ENCODE measurements at regions not wholly inside any gene's neighbourhood (a gene's known extent, or its start where the extent isn't known, plus 50 kb on each side); places are given as distances from the start of the nearest gene placed in this dataset.

DNA sequence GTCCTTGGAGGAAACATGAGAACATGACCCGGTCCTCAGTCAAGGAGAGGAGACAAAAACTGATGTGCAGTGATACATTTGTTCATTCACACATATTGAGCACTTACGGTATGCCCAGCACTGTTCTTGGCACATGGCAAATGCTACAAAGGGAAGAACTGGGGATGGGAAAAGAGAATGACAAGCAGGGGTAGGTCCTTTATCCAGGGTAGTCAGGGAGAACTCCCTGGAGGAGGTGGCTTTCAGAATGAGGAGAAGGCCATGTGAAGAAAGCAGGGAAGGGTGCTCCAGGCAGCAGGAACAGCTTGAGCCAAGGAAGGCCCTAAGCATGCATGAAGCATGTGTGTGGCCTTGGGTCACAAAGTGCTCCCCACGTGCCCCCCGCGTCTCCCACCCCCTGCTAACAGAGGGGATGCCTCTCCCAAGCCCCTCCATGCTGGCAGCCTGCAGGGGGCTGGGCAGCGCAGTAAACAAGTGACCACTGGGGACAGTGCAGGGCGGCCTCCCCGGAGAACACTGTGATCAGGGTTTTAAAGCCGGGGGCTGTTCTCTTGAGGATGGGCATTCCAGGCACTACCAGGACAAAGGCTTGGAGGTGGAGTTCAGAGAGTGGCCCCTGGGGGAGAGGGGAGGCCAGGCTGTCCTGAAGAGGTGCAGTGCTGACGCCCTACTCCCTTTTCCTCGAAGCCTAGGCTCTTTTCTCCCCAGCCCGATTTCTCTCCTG lies 71.0 kb downstream of the PHETA1 start:
- DNase-seq (ENCODE audit: low read depth) = no peak
- TF ChIP-seq, protein P1, sequence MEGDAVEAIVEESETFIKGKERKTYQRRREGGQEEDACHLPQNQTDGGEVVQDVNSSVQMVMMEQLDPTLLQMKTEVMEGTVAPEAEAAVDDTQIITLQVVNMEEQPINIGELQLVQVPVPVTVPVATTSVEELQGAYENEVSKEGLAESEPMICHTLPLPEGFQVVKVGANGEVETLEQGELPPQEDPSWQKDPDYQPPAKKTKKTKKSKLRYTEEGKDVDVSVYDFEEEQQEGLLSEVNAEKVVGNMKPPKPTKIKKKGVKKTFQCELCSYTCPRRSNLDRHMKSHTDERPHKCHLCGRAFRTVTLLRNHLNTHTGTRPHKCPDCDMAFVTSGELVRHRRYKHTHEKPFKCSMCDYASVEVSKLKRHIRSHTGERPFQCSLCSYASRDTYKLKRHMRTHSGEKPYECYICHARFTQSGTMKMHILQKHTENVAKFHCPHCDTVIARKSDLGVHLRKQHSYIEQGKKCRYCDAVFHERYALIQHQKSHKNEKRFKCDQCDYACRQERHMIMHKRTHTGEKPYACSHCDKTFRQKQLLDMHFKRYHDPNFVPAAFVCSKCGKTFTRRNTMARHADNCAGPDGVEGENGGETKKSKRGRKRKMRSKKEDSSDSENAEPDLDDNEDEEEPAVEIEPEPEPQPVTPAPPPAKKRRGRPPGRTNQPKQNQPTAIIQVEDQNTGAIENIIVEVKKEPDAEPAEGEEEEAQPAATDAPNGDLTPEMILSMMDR (IDR thresholded peaks at IDR 0.05; ENCODE audit: insufficient read depth, low read length) = no peak
- H3K4me3 ChIP-seq (ENCODE audit: low read depth, low read length) = no peak overlapping the region

DNA sequence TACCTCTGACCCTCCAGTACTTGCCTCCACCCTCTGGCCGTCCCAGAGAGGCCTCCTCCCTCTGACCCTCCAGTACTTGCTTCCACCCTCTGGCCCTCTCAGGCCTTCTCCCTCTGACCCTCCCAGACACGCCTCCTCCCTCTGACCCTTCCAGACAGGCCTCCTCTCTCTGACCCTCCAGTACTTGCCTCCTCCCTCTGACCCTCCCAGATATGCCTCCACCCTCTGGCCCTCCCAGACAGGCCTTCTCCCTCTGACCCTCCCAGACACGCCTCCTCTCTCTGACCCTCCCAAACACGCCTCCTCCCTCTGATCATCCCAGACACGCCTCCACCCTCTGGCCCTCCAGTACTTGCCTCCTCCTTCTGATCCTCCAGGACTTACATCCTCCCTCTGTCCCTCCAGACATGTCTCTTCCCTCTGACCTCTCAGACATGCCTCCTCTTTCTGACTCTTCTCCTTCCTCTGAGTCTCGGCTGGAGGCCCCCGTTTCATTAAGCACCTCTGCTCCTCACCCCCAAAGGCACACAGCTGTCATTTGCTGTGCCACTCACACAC lies 71.9 kb downstream of the PHETA1 start:
- TF ChIP-seq, protein P1 (IDR thresholded peaks at IDR 0.05; ENCODE audit: insufficient read depth, low read length) = no peak

DNA sequence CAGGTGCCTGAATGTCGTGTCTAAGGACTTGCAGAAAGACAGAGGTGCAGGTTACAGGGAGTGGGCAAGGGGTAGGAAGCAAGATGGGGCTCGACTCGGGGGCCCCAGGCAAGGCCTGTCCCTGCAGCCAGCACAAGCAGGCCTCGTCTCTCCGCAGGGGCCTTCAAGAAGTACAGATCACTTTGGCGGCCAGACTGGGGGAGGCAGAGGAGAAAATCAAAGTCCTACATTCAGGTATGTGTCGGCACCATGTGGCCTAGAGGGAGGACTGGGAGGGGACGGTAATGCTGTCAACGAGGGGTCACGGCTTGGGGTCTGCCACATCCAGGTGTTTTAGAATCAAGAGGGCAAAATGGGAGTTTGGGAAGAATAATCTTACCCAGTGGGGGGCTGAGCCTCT lies 73.7 kb downstream of the PHETA1 start:
- TF ChIP-seq, protein P1 (IDR thresholded peaks at IDR 0.05; ENCODE audit: insufficient read depth, low read length) = no peak
- H3K4me3 ChIP-seq (ENCODE audit: low read depth, low read length) = no peak overlapping the region
- no peak for DNase-seq (ENCODE audit: low read depth)

More for the DNA sequence above, 71.9 kb downstream of the PHETA1 start:
- H3K4me3 ChIP-seq (ENCODE audit: low read depth, low read length) = no peak overlapping the region
- DNase-seq (ENCODE audit: low read depth) = no peak

DNA sequence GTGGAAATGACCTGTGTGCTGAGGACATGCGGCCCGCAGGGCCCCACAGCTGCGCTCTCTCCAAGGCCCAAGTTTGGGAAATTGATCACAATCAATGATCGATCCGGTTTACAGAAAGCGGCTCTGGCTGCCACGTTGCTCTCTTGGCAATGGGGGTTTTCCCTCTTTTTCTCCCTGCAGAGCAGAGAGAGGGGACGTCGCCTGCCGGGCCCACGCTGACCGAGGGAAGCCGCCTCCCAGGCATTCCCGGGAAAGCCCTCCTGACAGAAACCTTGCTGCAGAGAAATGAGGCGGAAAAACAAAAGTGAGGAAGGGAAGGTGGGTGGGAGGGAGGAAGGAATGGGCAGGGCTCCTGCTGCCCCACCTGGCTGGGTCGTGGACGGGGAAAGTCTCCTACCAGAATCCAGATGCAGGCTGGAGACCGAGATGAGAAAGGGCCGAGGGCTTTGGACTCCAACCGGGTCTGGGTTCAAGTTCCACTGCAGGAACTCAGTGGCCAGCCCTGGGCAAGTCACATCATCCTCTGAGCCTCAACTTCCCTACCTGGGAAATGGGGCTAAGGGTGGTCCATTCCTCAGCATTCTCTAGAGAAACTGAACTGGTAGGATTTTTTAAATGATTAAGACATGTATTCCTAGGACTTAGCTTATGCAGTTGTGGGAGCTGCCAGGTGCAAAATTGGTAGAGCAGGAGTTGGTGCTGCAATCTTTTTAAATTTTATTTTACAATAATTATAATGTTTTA lies 75.5 kb downstream of the PHETA1 start:
- no peak overlapping the region for H3K4me3 ChIP-seq (ENCODE audit: low read depth, low read length)
- TF ChIP-seq, protein P1 (IDR thresholded peaks at IDR 0.05; ENCODE audit: insufficient read depth, low read length) = no peak

DNA sequence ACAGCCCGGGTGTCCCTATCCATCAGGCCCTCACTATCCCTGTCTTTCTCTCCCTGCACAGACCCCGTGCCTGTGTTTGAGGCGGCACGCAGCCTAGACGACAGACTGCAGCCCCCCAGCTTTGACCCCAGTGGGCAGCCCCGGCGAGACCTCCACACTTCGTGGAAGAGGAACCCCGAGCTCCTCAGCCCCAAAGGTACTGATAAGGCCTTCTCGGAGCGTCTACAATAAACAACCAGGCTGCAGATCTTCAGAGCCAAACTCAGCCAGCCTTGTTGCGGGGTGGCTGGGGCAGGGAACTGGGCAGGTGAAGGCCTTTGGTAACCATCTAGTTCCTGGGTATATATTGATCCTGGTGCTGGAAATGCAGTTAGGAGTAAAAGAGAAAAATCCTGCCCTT lies 77.5 kb downstream of the PHETA1 start:
- DNase-seq (ENCODE audit: low read depth) = no peak
- TF ChIP-seq, protein P1 (IDR thresholded peaks at IDR 0.05; ENCODE audit: insufficient read depth, low read length) = no peak
- H3K4me3 ChIP-seq (ENCODE audit: low read depth, low read length) = no peak overlapping the region

More for the DNA sequence above, 75.5 kb downstream of the PHETA1 start:
- no peak for DNase-seq (ENCODE audit: low read depth)

DNA sequence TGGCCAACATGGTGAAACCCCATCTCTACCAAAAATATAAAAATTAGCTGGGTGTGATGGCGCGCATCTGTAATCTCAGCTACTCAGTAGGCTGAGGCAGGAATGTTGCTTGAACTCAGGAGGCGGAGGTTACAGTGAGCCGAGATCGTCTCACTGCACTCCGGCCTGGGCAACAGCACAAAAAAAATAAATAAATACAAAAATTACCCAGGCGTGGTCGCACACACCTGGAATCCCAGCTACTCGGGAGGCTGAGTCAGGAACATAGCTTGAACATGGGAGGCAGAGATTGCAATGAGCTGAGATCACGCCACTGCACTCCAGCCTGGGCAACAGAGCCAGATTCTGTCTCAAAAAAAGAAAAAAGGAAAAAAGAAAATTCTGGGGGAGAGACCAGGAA lies 80.1 kb downstream of the PHETA1 start:
- H3K4me3 ChIP-seq (ENCODE audit: low read depth, low read length) = no peak overlapping the region
- TF ChIP-seq, protein P1 (IDR thresholded peaks at IDR 0.05; ENCODE audit: insufficient read depth, low read length) = no peak
- no peak for DNase-seq (ENCODE audit: low read depth)

Data from fibroblast of the aortic adventitia (primary cell).